H9 (cell line): ENCODE measurements at regions not wholly inside any gene's neighbourhood (a gene's known extent, or its start where the extent isn't known, plus 50 kb on each side); places are given as distances from the start of the nearest gene placed in this dataset.

Experiments used
- DNase-seq: peaks from one replicate; pipeline ENCODE4 v3.0.0-alpha.2; 2017
- H2AFZ ChIP-seq: one replicate; pipeline ENCODE4 v1.6.1; 2013; ENCODE audit warnings: mild to moderate bottlenecking, low read length, control low read depth, moderate library complexity
- H2AK5ac ChIP-seq: 2 replicates; pipeline ENCODE4 v1.6.1; 2013; ENCODE audit warnings: low read length, control low read depth, mixed read lengths; ENCODE audit not compliant: insufficient read length
- H2BK120ac ChIP-seq: one replicate; pipeline ENCODE4 v1.6.1; 2013; ENCODE audit warnings: low read depth, mild to moderate bottlenecking, low read length, control low read depth, inconsistent platforms; ENCODE audit not compliant: poor library complexity, severe bottlenecking
- H2BK12ac ChIP-seq: 2 replicates; pipeline ENCODE4 v1.6.1; 2013; ENCODE audit warnings: low read length, control low read depth, mixed read lengths, low read depth; ENCODE audit not compliant: insufficient read length
- H2BK15ac ChIP-seq: 2 replicates; pipeline ENCODE4 v1.6.1; 2013; ENCODE audit warnings: low read depth, low read length, control low read depth
- H2BK20ac ChIP-seq: one replicate; pipeline ENCODE4 v1.6.1; 2013; ENCODE audit warnings: low read depth, mild to moderate bottlenecking, low read length, control low read depth, inconsistent platforms; ENCODE audit not compliant: poor library complexity, severe bottlenecking
- H2BK5ac ChIP-seq: 2 replicates; pipeline ENCODE4 v1.6.1; 2013; ENCODE audit warnings: low read length, control low read depth, mixed read lengths; ENCODE audit not compliant: insufficient read length
- H3K14ac ChIP-seq: 2 replicates; pipeline ENCODE4 v1.6.1; 2013; ENCODE audit warnings: low read length, control low read depth; ENCODE audit not compliant: insufficient read depth
- H3K18ac ChIP-seq: 2 replicates; pipeline ENCODE4 v1.6.1; 2013; ENCODE audit warnings: low read depth, mild to moderate bottlenecking, mixed read lengths, low read length, control low read depth; ENCODE audit not compliant: insufficient read length
- H3K23ac ChIP-seq: 2 replicates; pipeline ENCODE4 v1.6.1; 2013; ENCODE audit warnings: low read length, control low read depth, mixed read lengths, low read depth; ENCODE audit not compliant: insufficient read length
- H3K23me2 ChIP-seq: 2 replicates; pipeline ENCODE4 v1.6.1; 2013; ENCODE audit warnings: low read depth, mild to moderate bottlenecking, mixed read lengths, low read length, control low read depth; ENCODE audit not compliant: insufficient read length, poor library complexity, severe bottlenecking
- H3K27ac ChIP-seq: 2 replicates; pipeline ENCODE4 v1.5.1; 2013; ENCODE audit warnings: low read length, control low read depth, mixed read lengths, low read depth; ENCODE audit not compliant: insufficient read length
- H3K27me3 ChIP-seq: 2 replicates; pipeline ENCODE4 v1.6.1; 2013; ENCODE audit warnings: low read length, control low read depth, inconsistent platforms; ENCODE audit not compliant: insufficient read depth
- H3K4ac ChIP-seq: 2 replicates; pipeline ENCODE4 v1.6.1; 2013; ENCODE audit warnings: low read depth, mild to moderate bottlenecking, control low read depth, inconsistent platforms, low read length, moderate library complexity
- H3K4me1 ChIP-seq: 2 replicates; pipeline ENCODE4 v1.6.1; 2013; ENCODE audit warnings: low read length, control low read depth, inconsistent platforms; ENCODE audit not compliant: insufficient read depth
- H3K4me2 ChIP-seq: 2 replicates; pipeline ENCODE4 v1.6.1; 2013; ENCODE audit warnings: low read length, control low read depth, mixed read lengths; ENCODE audit not compliant: insufficient read length, insufficient read depth
- H3K56ac ChIP-seq: 2 replicates; pipeline ENCODE4 v1.6.1; 2013; ENCODE audit warnings: low read depth, mild to moderate bottlenecking, mixed read lengths, low read length, control low read depth; ENCODE audit not compliant: insufficient read length
- H3K79me1 ChIP-seq: 2 replicates; pipeline ENCODE4 v1.6.1; 2013; ENCODE audit warnings: low read depth, mild to moderate bottlenecking, moderate library complexity, low read length, control low read depth, inconsistent platforms; ENCODE audit not compliant: insufficient read depth, poor library complexity, severe bottlenecking
- H3K79me2 ChIP-seq: 2 replicates; pipeline ENCODE4 v1.6.1; 2013; ENCODE audit warnings: low read length, control low read depth, inconsistent platforms; ENCODE audit not compliant: insufficient read depth
- H3K9ac ChIP-seq: 2 replicates; pipeline ENCODE4 v1.6.1; 2013; ENCODE audit warnings: low read length, control low read depth, mixed read lengths; ENCODE audit not compliant: insufficient read length; ENCODE audit errors: extremely low read depth
- H3K9me3 ChIP-seq: one replicate; pipeline ENCODE4 v1.6.1; 2013; ENCODE audit warnings: low read depth, low read length, inconsistent platforms; ENCODE audit not compliant: control insufficient read depth
- H3T11ph ChIP-seq: one replicate; pipeline ENCODE4 v1.6.1; 2013; ENCODE audit warnings: mild to moderate bottlenecking, low read length, control low read depth, inconsistent platforms
- H4K20me1 ChIP-seq: one replicate; pipeline ENCODE4 v1.6.1; 2013; ENCODE audit not compliant: control insufficient read depth, insufficient read length, insufficient read depth
- H4K5ac ChIP-seq: 2 replicates; pipeline ENCODE4 v1.6.1; 2013; ENCODE audit warnings: low read depth, mild to moderate bottlenecking, mixed read lengths, low read length, control low read depth; ENCODE audit not compliant: insufficient read length
- H4K8ac ChIP-seq: replicated peaks from 2 replicates; pipeline ENCODE4 v1.6.1; 2013; ENCODE audit warnings: low read length, control low read depth, mixed read lengths, low read depth; ENCODE audit not compliant: insufficient read length
- H4K91ac ChIP-seq: 2 replicates; pipeline ENCODE4 v1.6.1; 2013; ENCODE audit warnings: low read depth, mild to moderate bottlenecking, moderate library complexity, mixed read lengths, low read length, control low read depth; ENCODE audit not compliant: insufficient read length
- H3K27ac Mint-ChIP-seq, 3 experiments: 2 replicates in 2 of 3; 3 replicates in 1 of 3; pipeline ENCODE4 v1.8.0; 2020 to 2021; ENCODE audit warnings: mixed read lengths in 3 of 3, mild to moderate bottlenecking in 1 of 3, moderate library complexity in 1 of 3
- H3K27me3 Mint-ChIP-seq: 2 replicates; pipeline ENCODE4 v1.8.0; 2021; ENCODE audit warnings: low read depth, mild to moderate bottlenecking, moderate library complexity, mixed read lengths
- H3K36me3 Mint-ChIP-seq, 3 experiments: 2 replicates in 2 of 3; 3 replicates in 1 of 3; pipeline ENCODE4 v1.8.0; 2020 to 2021; ENCODE audit warnings: low read depth in 3 of 3, mixed read lengths in 3 of 3; ENCODE audit not compliant: insufficient read depth in 1 of 3
- H3K4me1 Mint-ChIP-seq, 2 experiments: 2 replicates each; pipeline ENCODE4 v1.8.0; 2020; ENCODE audit warnings: mixed read lengths in 2 of 2
- H3K4me3 Mint-ChIP-seq, 2 experiments: 2 replicates in 1 of 2; 3 replicates in 1 of 2; pipeline ENCODE4 v1.8.0; 2020 to 2021; ENCODE audit warnings: mild to moderate bottlenecking in 2 of 2, mixed read lengths in 2 of 2, moderate library complexity in 1 of 2
- H3K9me3 Mint-ChIP-seq, 2 experiments: 2 replicates in 1 of 2; 3 replicates in 1 of 2; pipeline ENCODE4 v1.8.0; 2020; ENCODE audit warnings: mild to moderate bottlenecking in 2 of 2, mixed read lengths in 2 of 2, moderate library complexity in 1 of 2
- TF ChIP-seq, protein P1 (sequence below): fragments of 200-600 bp; sonication (generic); conservative IDR thresholded peaks from 3 replicates; pipeline ENCODE4 v1.8.0; 2021; ENCODE audit warnings: antibody characterized with exemption, mild to moderate bottlenecking

DNA sequence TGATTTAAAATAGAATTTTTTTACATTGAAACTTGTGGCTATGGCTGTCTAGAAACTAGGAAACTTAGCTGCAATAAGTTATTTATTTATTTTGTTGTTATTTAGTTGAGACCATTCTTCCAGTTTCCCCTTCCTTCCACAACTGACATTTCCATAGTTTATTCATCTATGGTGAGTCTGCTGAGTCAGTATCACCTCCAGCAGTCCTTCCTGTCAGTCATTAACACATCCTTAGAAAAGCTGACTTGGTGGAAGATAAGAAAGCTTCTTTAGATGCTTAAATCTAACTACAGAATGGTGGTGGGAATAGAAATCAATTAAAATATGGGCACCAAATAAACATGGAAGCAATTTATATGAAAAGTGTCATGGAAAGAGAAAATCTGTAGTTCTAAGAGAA lies 714.0 kb downstream of the RWDD3 start:
- Histone ChIP-seq H3K4me2 (no peak overlapping the region), H3K23me2 (no peaks in the 10 kb centered on the region), H2BK120ac (no peak overlapping the region), H4K8ac (no peak overlapping the region), H4K20me1 (no peaks in the 10 kb centered on the region), H2AFZ (no peak overlapping the region), H2BK12ac (no peak overlapping the region), H4K5ac (no peak overlapping the region), H3K27ac (no peak overlapping the region), H2AK5ac (no peak overlapping the region), H3K9ac (no peak overlapping the region), H3K14ac (no peak overlapping the region), H2BK5ac (no peak overlapping the region), H3K23ac (no peak overlapping the region), H3T11ph (no peak overlapping the region), H3K18ac (no peak overlapping the region), H3K9me3 (no peaks in the 10 kb centered on the region), H3K27me3 (no peaks in the 10 kb centered on the region), H2BK15ac (no peak overlapping the region), H4K91ac (no peak overlapping the region), H3K4ac (no peak overlapping the region), H3K4me1 (no peaks in the 10 kb centered on the region; the same call in 1 of the 2 replicates), H3K56ac (no peak overlapping the region), H3K79me1 (no peaks in the 10 kb centered on the region), H3K79me2 (no peaks in the 10 kb centered on the region), H2BK20ac (no peak overlapping the region)
- H3K27ac Mint-ChIP-seq = no peak overlapping the region
- TF ChIP-seq, protein P1, sequence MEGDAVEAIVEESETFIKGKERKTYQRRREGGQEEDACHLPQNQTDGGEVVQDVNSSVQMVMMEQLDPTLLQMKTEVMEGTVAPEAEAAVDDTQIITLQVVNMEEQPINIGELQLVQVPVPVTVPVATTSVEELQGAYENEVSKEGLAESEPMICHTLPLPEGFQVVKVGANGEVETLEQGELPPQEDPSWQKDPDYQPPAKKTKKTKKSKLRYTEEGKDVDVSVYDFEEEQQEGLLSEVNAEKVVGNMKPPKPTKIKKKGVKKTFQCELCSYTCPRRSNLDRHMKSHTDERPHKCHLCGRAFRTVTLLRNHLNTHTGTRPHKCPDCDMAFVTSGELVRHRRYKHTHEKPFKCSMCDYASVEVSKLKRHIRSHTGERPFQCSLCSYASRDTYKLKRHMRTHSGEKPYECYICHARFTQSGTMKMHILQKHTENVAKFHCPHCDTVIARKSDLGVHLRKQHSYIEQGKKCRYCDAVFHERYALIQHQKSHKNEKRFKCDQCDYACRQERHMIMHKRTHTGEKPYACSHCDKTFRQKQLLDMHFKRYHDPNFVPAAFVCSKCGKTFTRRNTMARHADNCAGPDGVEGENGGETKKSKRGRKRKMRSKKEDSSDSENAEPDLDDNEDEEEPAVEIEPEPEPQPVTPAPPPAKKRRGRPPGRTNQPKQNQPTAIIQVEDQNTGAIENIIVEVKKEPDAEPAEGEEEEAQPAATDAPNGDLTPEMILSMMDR = no peak
- H3K4me1 Mint-ChIP-seq = peaks cover 11 to 14% of the 10 kb centered on the region in 2 experiments
- no peak overlapping the region for H3K4me3 Mint-ChIP-seq
- no peak for DNase-seq
- no peaks in the 10 kb centered on the region; a peak in 1 of 5 replicates for H3K9me3 Mint-ChIP-seq
- H3K27me3 Mint-ChIP-seq = no peaks in the 10 kb centered on the region
- no peaks in the 10 kb centered on the region for H3K36me3 Mint-ChIP-seq
